Osteoblast (primary cell): ENCODE measurements at regions not wholly inside any gene's neighbourhood (a gene's known extent, or its start where the extent isn't known, plus 50 kb on each side); places are given as distances from the start of the nearest gene placed in this dataset.

Experiments
- DNase-seq: peaks from one replicate; pipeline ENCODE4 v3.0.0; 2011; ENCODE audit warnings: low spot score, mixed read lengths; ENCODE audit not compliant: insufficient read length; ENCODE audit errors: missing footprints
- H2AFZ ChIP-seq: 2 replicates; pipeline ENCODE4 v1.6.0; 2011; ENCODE audit warnings: mild to moderate bottlenecking, low read length
- H3K27ac ChIP-seq: 2 replicates; pipeline ENCODE4 v1.5.1; 2011; ENCODE audit warnings: mild to moderate bottlenecking, low read depth, low read length, moderate library complexity
- H3K27me3 ChIP-seq: 2 replicates; pipeline ENCODE4 v1.6.0; 2012; ENCODE audit warnings: mild to moderate bottlenecking, control low read depth, inconsistent platforms, low read length, moderate library complexity; ENCODE audit not compliant: insufficient read depth
- H3K36me3 ChIP-seq: 2 replicates; pipeline ENCODE4 v1.5.1; 2011; ENCODE audit warnings: mild to moderate bottlenecking, low read length, control low read depth, moderate library complexity; ENCODE audit not compliant: insufficient read depth
- H3K4me1 ChIP-seq: 2 replicates; pipeline ENCODE4 v1.5.1; 2011; ENCODE audit warnings: mild to moderate bottlenecking, low read length, control low read depth, moderate library complexity; ENCODE audit not compliant: insufficient read depth
- H3K4me2 ChIP-seq: 2 replicates; pipeline ENCODE4 v1.6.0; 2011; ENCODE audit warnings: mild to moderate bottlenecking, low read length; ENCODE audit not compliant: insufficient read depth
- H3K4me3 ChIP-seq: fragments of 200-600 bp; sonication (generic); 3 replicates; pipeline ENCODE4 v1.5.1; 2012; ENCODE audit warnings: mild to moderate bottlenecking, low read length, inconsistent platforms; ENCODE audit not compliant: insufficient read depth
- H3K79me2 ChIP-seq: 2 replicates; pipeline ENCODE4 v1.6.0; 2012; ENCODE audit warnings: mild to moderate bottlenecking, low read length, control low read depth, inconsistent platforms; ENCODE audit not compliant: insufficient read depth
- H3K9me3 ChIP-seq: 2 replicates; pipeline ENCODE4 v1.5.1; 2011; ENCODE audit warnings: low read depth, low read length, control low read depth
- H4K20me1 ChIP-seq: 2 replicates; pipeline ENCODE4 v1.6.0; 2012; ENCODE audit warnings: mild to moderate bottlenecking, low read length, control low read depth; ENCODE audit not compliant: insufficient read depth
- CTCF ChIP-seq: IDR thresholded peaks from 2 replicates; pipeline ENCODE4 v1.5.1; 2011; ENCODE audit warnings: mild to moderate bottlenecking, low read depth, low read length, moderate library complexity; ENCODE audit errors: extremely low read depth

GRCh38 chr1:38436749-38437148, 390.2 kb upstream of the POU3F1 start:
- H3K27me3 ChIP-seq = no peaks in the 10 kb centered on the region
- H2AFZ ChIP-seq = no peak overlapping the region
- H3K4me2 ChIP-seq = no peak overlapping the region
- no peaks in the 10 kb centered on the region for H3K4me1 ChIP-seq
- TF ChIP-seq CTCF = no peak
- H3K79me2 ChIP-seq = no peaks in the 10 kb centered on the region
- H3K9me3 ChIP-seq = no peaks in the 10 kb centered on the region
- no peak overlapping the region for H3K4me3 ChIP-seq
- DNase-seq = no peak
- no peak overlapping the region for H3K27ac ChIP-seq
- H4K20me1 ChIP-seq = no peaks in the 10 kb centered on the region
- no peaks in the 10 kb centered on the region for H3K36me3 ChIP-seq

- Histone ChIP-seq H3K36me3 (no peaks in the 10 kb centered on the region), H3K79me2 (no peaks in the 10 kb centered on the region), H3K27me3 (no peaks in the 10 kb centered on the region), H3K4me3 (no peak overlapping the region), H3K4me1 (no peaks in the 10 kb centered on the region), H3K4me2 (no peak overlapping the region), H4K20me1 (no peaks in the 10 kb centered on the region), H2AFZ (no peak overlapping the region), H3K27ac (no peak overlapping the region), H3K9me3 (no peaks in the 10 kb centered on the region)
- no peak for TF ChIP-seq CTCF
- DNase-seq = no peak
Observed at GRCh38 chr1:38436006-38436405, 389.4 kb upstream of the POU3F1 start.

GRCh38 chr1:38433084-38433722, 386.6 kb upstream of the POU3F1 start:
- H2AFZ ChIP-seq = no peak overlapping the region

More at GRCh38 chr1:38433084-38433722, 386.6 kb upstream of the POU3F1 start:
- H3K4me1 ChIP-seq = no peaks in the 10 kb centered on the region
- H3K27ac ChIP-seq = no peak overlapping the region
- no peaks in the 10 kb centered on the region for H3K27me3 ChIP-seq
- DNase-seq = no peak
- H3K4me3 ChIP-seq = no peak overlapping the region
- H3K9me3 ChIP-seq = no peaks in the 10 kb centered on the region
- no peaks in the 10 kb centered on the region for H4K20me1 ChIP-seq
- no peak for TF ChIP-seq CTCF
- H3K36me3 ChIP-seq = no peaks in the 10 kb centered on the region
- H3K4me2 ChIP-seq = no peak overlapping the region
- H3K79me2 ChIP-seq = no peaks in the 10 kb centered on the region
